ENCODE measurements at regions not wholly inside any gene's neighbourhood (a gene's known extent, or its start where the extent isn't known, plus 50 kb on each side); places are given as distances from the start of the nearest gene placed in this dataset.
"Not testable (repeated sequence)": the region's sequence is repeated elsewhere in the genome, so short reads cannot be mapped to it uniquely, and the experiment has no call there.

GRCh38 chr12:126033751-126034150, 968.5 kb downstream of the AACS start:
- H3K4me3 ChIP-seq (replicated peaks in 1 of 2; ENCODE audit: low read depth in 2 of 2, low read length in 2 of 2) = no peak overlapping the region
- TF ChIP-seq CTCF (IDR thresholded peaks at IDR 0.05; ENCODE audit: low read depth, low read length) = no peak
- DNase-seq (ENCODE audit: low read depth in 2 of 2) = no peak

- DNase-seq (ENCODE audit: low read depth in 2 of 2) = no peak
- no peak overlapping the region for H3K4me3 ChIP-seq (replicated peaks in 1 of 2; ENCODE audit: low read depth in 2 of 2, low read length in 2 of 2)
- TF ChIP-seq CTCF (IDR thresholded peaks at IDR 0.05; ENCODE audit: low read depth, low read length) = no peak
Measured at GRCh38 chr12:126036348-126036747, 971.1 kb downstream of the AACS start.

GRCh38 chr12:126038434-126038833, 973.2 kb downstream of the AACS start:
- no peak for DNase-seq (ENCODE audit: low read depth in 2 of 2)
- H3K4me3 ChIP-seq (replicated peaks in 1 of 2; ENCODE audit: low read depth in 2 of 2, low read length in 2 of 2) = no peak overlapping the region
- TF ChIP-seq CTCF (IDR thresholded peaks at IDR 0.05; ENCODE audit: low read depth, low read length) = no peak

GRCh38 chr12:126040307-126040706, 975.1 kb downstream of the AACS start:
- no peak overlapping the region for H3K4me3 ChIP-seq (replicated peaks in 1 of 2; ENCODE audit: low read depth in 2 of 2, low read length in 2 of 2)
- DNase-seq (ENCODE audit: low read depth in 2 of 2) = peak in 1 of 2 donors; percentile 13
- TF ChIP-seq CTCF (IDR thresholded peaks at IDR 0.05; ENCODE audit: low read depth, low read length) = no peak

- TF ChIP-seq CTCF (IDR thresholded peaks at IDR 0.05; ENCODE audit: low read depth, low read length) = no peak
- DNase-seq (ENCODE audit: low read depth in 2 of 2) = no peak
- H3K4me3 ChIP-seq (replicated peaks in 1 of 2; ENCODE audit: low read depth in 2 of 2, low read length in 2 of 2) = no peak overlapping the region
Measured at GRCh38 chr12:126042286-126042685, 977.1 kb downstream of the AACS start.

- not testable (repeated sequence) for H3K4me3 ChIP-seq (replicated peaks in 1 of 2; ENCODE audit: low read depth in 2 of 2, low read length in 2 of 2); DNase-seq (ENCODE audit: low read depth in 2 of 2)
Measured at GRCh38 chr12:126049501-126049900, 984.3 kb downstream of the AACS start.

GRCh38 chr12:126051611-126052107, 986.4 kb downstream of the AACS start:
- no peak for TF ChIP-seq CTCF (IDR thresholded peaks at IDR 0.05; ENCODE audit: low read depth, low read length)
- no peak overlapping the region for H3K4me3 ChIP-seq (replicated peaks in 1 of 2; ENCODE audit: low read depth in 2 of 2, low read length in 2 of 2)
- peak; percentile 19 to 88 for DNase-seq (ENCODE audit: low read depth in 2 of 2)

Measured in cardiac fibroblast (primary cell).